Thoracic aorta (tissue), 2 donors: ENCODE measurements at regions not wholly inside any gene's neighbourhood (a gene's known extent, or its start where the extent isn't known, plus 50 kb on each side); places are given as distances from the start of the nearest gene placed in this dataset.

Experiments
- ATAC-seq: fragments of 150-250 bp; one replicate; pipeline ENCODE4 v1.8.0; 2017; ENCODE audit warnings: low read depth; ENCODE audit not compliant: insufficient number of reproducible peaks, low FRiP score
- DNase-seq: peaks from one replicate; pipeline ENCODE4 v3.0.0-alpha.2; 2020; ENCODE audit warnings: low spot score
- H3K27ac ChIP-seq, 2 donors: fragments of 200-600 bp; sonication (generic); 1 replicate in 1 of 2; 2 replicates in 1 of 2; pipeline ENCODE4 v1.5.1; 2016; ENCODE audit warnings: mild to moderate bottlenecking in 2 of 2, moderate library complexity in 2 of 2
- H3K27me3 ChIP-seq: fragments of 200-600 bp; sonication (generic); replicated peaks from 2 replicates; pipeline ENCODE4 v1.6.0; 2016; ENCODE audit warnings: mild to moderate bottlenecking; ENCODE audit not compliant: insufficient read depth
- H3K36me3 ChIP-seq: fragments of 200-600 bp; sonication (generic); one replicate; pipeline ENCODE4 v1.5.1; 2016
- H3K4me1 ChIP-seq, 2 donors: fragments of 200-600 bp; sonication (generic); 1 replicate in 1 of 2; 2 replicates in 1 of 2; pipeline versions ENCODE4 v1.5.1 to v1.6.0; 2016; ENCODE audit warnings: low read depth in 2 of 2, mild to moderate bottlenecking in 1 of 2; ENCODE audit not compliant: control insufficient read depth in 1 of 2
- H3K4me3 ChIP-seq: fragments of 200-600 bp; sonication (generic); 2 replicates; pipeline ENCODE4 v1.5.1; 2016; ENCODE audit warnings: mild to moderate bottlenecking
- H3K9me3 ChIP-seq: fragments of 200-600 bp; sonication (generic); 2 replicates; pipeline ENCODE4 v1.5.1; 2016
- CTCF ChIP-seq: fragments of 200-600 bp; sonication (generic); IDR thresholded peaks from one replicate; pipeline ENCODE4 v1.5.1; 2019; ENCODE audit warnings: antibody characterized with exemption

GRCh38 chr13:95357875-95358274, 56.6 kb upstream of the ABCC4 start:
- no peaks in the 10 kb centered on the region for H3K4me1 ChIP-seq
- TF ChIP-seq CTCF: no peak
- no peaks in the 10 kb centered on the region for H3K9me3 ChIP-seq
- H3K27ac ChIP-seq: no peak overlapping the region
- ATAC-seq: no peak
- H3K27me3 ChIP-seq: no peaks in the 10 kb centered on the region
- no peak overlapping the region for H3K4me3 ChIP-seq
- no peaks in the 10 kb centered on the region for H3K36me3 ChIP-seq
- no peak for DNase-seq

GRCh38 chr13:95360052-95360451, 58.8 kb upstream of the ABCC4 start:
- TF ChIP-seq CTCF: no peak
- H3K4me3 ChIP-seq: no peak overlapping the region
- H3K27ac ChIP-seq: no peak overlapping the region
- H3K36me3 ChIP-seq: no peaks in the 10 kb centered on the region
- ATAC-seq: no peak
- no peaks in the 10 kb centered on the region for H3K4me1 ChIP-seq
- no peak for DNase-seq
- no peaks in the 10 kb centered on the region for H3K27me3 ChIP-seq
- no peaks in the 10 kb centered on the region for H3K9me3 ChIP-seq

- no peak for ATAC-seq
- no peaks in the 10 kb centered on the region for H3K4me1 ChIP-seq
- H3K9me3 ChIP-seq: no peaks in the 10 kb centered on the region
- no peak overlapping the region for H3K27ac ChIP-seq
- H3K4me3 ChIP-seq: no peak overlapping the region
- DNase-seq: no peak
- no peaks in the 10 kb centered on the region for H3K27me3 ChIP-seq
- no peak for TF ChIP-seq CTCF
- H3K36me3 ChIP-seq: no peaks in the 10 kb centered on the region
These were observed 59.3 kb upstream of the ABCC4 start for GRCh38 chr13:95360464-95361097.

GRCh38 chr13:95361686-95362085, 60.4 kb upstream of the ABCC4 start:
- no peak for ATAC-seq

GRCh38 chr13:95362666-95363065, 61.4 kb upstream of the ABCC4 start:
- no peak for TF ChIP-seq CTCF
- H3K27me3 ChIP-seq: no peaks in the 10 kb centered on the region
- DNase-seq: no peak

More at GRCh38 chr13:95361686-95362085, 60.4 kb upstream of the ABCC4 start:
- TF ChIP-seq CTCF: no peak
- Histone ChIP-seq H3K4me1 (no peaks in the 10 kb centered on the region), H3K9me3 (no peaks in the 10 kb centered on the region), H3K27me3 (no peaks in the 10 kb centered on the region), H3K27ac (no peak overlapping the region), H3K36me3 (no peaks in the 10 kb centered on the region), H3K4me3 (no peak overlapping the region)
- no peak for DNase-seq

More at GRCh38 chr13:95362666-95363065, 61.4 kb upstream of the ABCC4 start:
- ATAC-seq: no peak
- no peaks in the 10 kb centered on the region for H3K36me3 ChIP-seq
- no peaks in the 10 kb centered on the region for H3K4me1 ChIP-seq
- no peak overlapping the region for H3K4me3 ChIP-seq
- H3K9me3 ChIP-seq: no peaks in the 10 kb centered on the region
- H3K27ac ChIP-seq: no peak overlapping the region
